Esophagus squamous epithelium (tissue), 4 donors: ENCODE measurements at regions not wholly inside any gene's neighbourhood (a gene's known extent, or its start where the extent isn't known, plus 50 kb on each side); places are given as distances from the start of the nearest gene placed in this dataset.

Source experiments
- POLR2A ChIP-seq, 4 donors: fragments of 450-650 bp; IDR thresholded peaks; one replicate each; pipeline ENCODE4 v1.6.1; 2017; ENCODE audit warnings: antibody characterized with exemption in 4 of 4, mild to moderate bottlenecking in 4 of 4, moderate library complexity in 3 of 4
- TF ChIP-seq, protein P1 (sequence below), 6 experiments: fragments of 450-650 bp in 4 of 6; fragments of 200-600 bp in 2 of 6; sonication (generic) in 2 of 6; IDR thresholded peaks; one replicate each; pipeline ENCODE4 v1.5.1; 2016 to 2019; ENCODE audit warnings: antibody characterized with exemption in 6 of 6, mild to moderate bottlenecking in 4 of 6, moderate library complexity in 4 of 6

DNA sequence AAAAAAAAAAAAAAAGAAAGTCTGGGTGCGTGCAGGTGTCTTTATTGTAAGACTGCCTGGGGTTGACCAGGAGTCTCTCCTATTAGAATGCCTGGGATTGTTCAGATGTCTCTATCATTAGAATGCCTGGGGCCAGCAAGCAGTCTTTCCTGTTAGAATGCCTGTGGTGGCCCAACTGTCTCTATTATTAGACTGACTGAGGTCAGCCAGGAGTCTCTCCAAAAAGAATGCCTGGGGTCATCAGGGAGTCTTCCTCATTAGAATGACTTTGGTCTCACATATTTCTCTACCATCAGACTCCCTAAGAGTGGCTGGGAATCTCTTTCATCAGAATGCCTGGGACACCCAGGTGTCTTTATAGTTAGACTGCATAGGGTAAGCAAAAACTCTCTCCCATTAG is 1577.5 kb downstream of the UQCRFS1 start:
- TF ChIP-seq, protein P1, sequence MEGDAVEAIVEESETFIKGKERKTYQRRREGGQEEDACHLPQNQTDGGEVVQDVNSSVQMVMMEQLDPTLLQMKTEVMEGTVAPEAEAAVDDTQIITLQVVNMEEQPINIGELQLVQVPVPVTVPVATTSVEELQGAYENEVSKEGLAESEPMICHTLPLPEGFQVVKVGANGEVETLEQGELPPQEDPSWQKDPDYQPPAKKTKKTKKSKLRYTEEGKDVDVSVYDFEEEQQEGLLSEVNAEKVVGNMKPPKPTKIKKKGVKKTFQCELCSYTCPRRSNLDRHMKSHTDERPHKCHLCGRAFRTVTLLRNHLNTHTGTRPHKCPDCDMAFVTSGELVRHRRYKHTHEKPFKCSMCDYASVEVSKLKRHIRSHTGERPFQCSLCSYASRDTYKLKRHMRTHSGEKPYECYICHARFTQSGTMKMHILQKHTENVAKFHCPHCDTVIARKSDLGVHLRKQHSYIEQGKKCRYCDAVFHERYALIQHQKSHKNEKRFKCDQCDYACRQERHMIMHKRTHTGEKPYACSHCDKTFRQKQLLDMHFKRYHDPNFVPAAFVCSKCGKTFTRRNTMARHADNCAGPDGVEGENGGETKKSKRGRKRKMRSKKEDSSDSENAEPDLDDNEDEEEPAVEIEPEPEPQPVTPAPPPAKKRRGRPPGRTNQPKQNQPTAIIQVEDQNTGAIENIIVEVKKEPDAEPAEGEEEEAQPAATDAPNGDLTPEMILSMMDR (IDR thresholded peaks at IDR 0.05), result no peak
- TF ChIP-seq POLR2A (IDR thresholded peaks at IDR 0.05), result no peak
